LHCN-M2 (cell line): ENCODE measurements at regions not wholly inside any gene's neighbourhood (a gene's known extent, or its start where the extent isn't known, plus 50 kb on each side); places are given as distances from the start of the nearest gene placed in this dataset.
A peak's percentile ranks its signal among the peaks of the same experiment; 100 is the strongest.

Experiments used
- DNase-seq: peaks from one replicate; pipeline ENCODE4 v3.0.0-alpha.2; 2012; ENCODE audit warnings: low read depth

GRCh38 chr1:84759756-84760155, 69.5 kb upstream of the SSX2IP start:
- no peak for DNase-seq

GRCh38 chr1:84758968-84759491, 68.8 kb upstream of the SSX2IP start:
- peak; percentile 66 for DNase-seq

GRCh38 chr1:84758476-84758875, 68.2 kb upstream of the SSX2IP start:
- no peak for DNase-seq

GRCh38 chr1:84757301-84757700, 67.0 kb upstream of the SSX2IP start:
- no peak for DNase-seq

- DNase-seq, result no peak
These were observed 66.3 kb upstream of the SSX2IP start for GRCh38 chr1:84756455-84757082.

- no peak for DNase-seq
These were observed 65.7 kb upstream of the SSX2IP start for GRCh38 chr1:84756001-84756400.

GRCh38 chr1:84755216-84755615, 65.0 kb upstream of the SSX2IP start:
- DNase-seq, result no peak

GRCh38 chr1:84754386-84754703, 64.1 kb upstream of the SSX2IP start:
- DNase-seq, result no peak

- peak; percentile 47 for DNase-seq
These were observed 63.5 kb upstream of the SSX2IP start for GRCh38 chr1:84753516-84754385.

- no peak for DNase-seq
These were observed 60.0 kb upstream of the SSX2IP start for GRCh38 chr1:84750110-84750730.

GRCh38 chr1:84749427-84749826, 59.2 kb upstream of the SSX2IP start:
- DNase-seq, result no peak

- DNase-seq, result no peak
These were observed 58.1 kb upstream of the SSX2IP start for GRCh38 chr1:84748364-84748763.

- no peak for DNase-seq
These were observed 55.6 kb upstream of the SSX2IP start for GRCh38 chr1:84745857-84746256.

- no peak for DNase-seq
These were observed 53.6 kb upstream of the SSX2IP start for GRCh38 chr1:84743896-84744295.

GRCh38 chr1:84742653-84743052, 52.4 kb upstream of the SSX2IP start:
- DNase-seq, result peak; percentile 68

- DNase-seq, result no peak
These were observed 49.9 kb upstream of the SSX2IP start for GRCh38 chr1:84740050-84740714.
